ENCODE measurements at regions not wholly inside any gene's neighbourhood (a gene's known extent, or its start where the extent isn't known, plus 50 kb on each side); places are given as distances from the start of the nearest gene placed in this dataset.

- TF ChIP-seq KIAA2018 (CRISPR knock-in tag; IDR thresholded peaks at IDR 0.05; ENCODE audit: borderline replicate concordance): no peak
- TF ChIP-seq TRIM24 (CRISPR knock-in tag; IDR thresholded peaks at IDR 0.05): no peak
- no peak for TF ChIP-seq AKNA (CRISPR knock-in tag; IDR thresholded peaks at IDR 0.05; ENCODE audit: borderline replicate concordance)
- no peak for TF ChIP-seq TERF1 (CRISPR knock-in tag; IDR thresholded peaks at IDR 0.05)
- TF ChIP-seq ESRRA (CRISPR knock-in tag; IDR thresholded peaks at IDR 0.05; ENCODE audit: low read depth): 0 out of 2 replicates have a peak, but pooled peaks have one; percentile 29
- TF ChIP-seq MAZ (IDR thresholded peaks at IDR 0.05; ENCODE audit: borderline replicate concordance, low read depth, low read length): no peak; the same call in 1 of the 2 replicates
- TF ChIP-seq MAZ (CRISPR knock-in tag; IDR thresholded peaks at IDR 0.05; ENCODE audit: low read depth): peak; percentile 24; the same call in 1 of the 2 replicates
- TF ChIP-seq ZSCAN29 (CRISPR knock-in tag; conservative IDR thresholded peaks at IDR 0.05): no peak
- no peak for TF ChIP-seq FOXP1 (IDR thresholded peaks at IDR 0.05)
- peak; percentile 33; the same call in 1 of the 2 replicates for TF ChIP-seq FOXP1 (CRISPR knock-in tag; IDR thresholded peaks at IDR 0.05)
- TF ChIP-seq ZBTB4 (CRISPR knock-in tag; IDR thresholded peaks at IDR 0.05; ENCODE audit: borderline replicate concordance): no peak
Observed at GRCh38 chr5:123875561-123876275, 363.7 kb downstream of the CSNK1G3 start (continued).
